ENCODE measurements at regions not wholly inside any gene's neighbourhood (a gene's known extent, or its start where the extent isn't known, plus 50 kb on each side); places are given as distances from the start of the nearest gene placed in this dataset.

GRCh38 chr6:169937389-169938261 is 186.2 kb downstream of the ERMARD start:
- DNase-seq, result no peak

- DNase-seq, result no peak
These were observed 185.0 kb downstream of the ERMARD start for GRCh38 chr6:169936355-169936975.

GRCh38 chr6:169935861-169936260 is 184.4 kb downstream of the ERMARD start:
- DNase-seq, result no peak

- no peak for DNase-seq
These were observed 183.9 kb downstream of the ERMARD start for GRCh38 chr6:169935348-169935718.

- DNase-seq, result no peak
These were observed 183.4 kb downstream of the ERMARD start for GRCh38 chr6:169934699-169935347.

GRCh38 chr6:169933839-169934698 is 182.6 kb downstream of the ERMARD start:
- DNase-seq, result no peak

GRCh38 chr6:169933251-169933821 is 181.9 kb downstream of the ERMARD start:
- DNase-seq, result no peak

GRCh38 chr6:169932491-169932890 is 181.1 kb downstream of the ERMARD start:
- DNase-seq, result no peak

- no peak for DNase-seq
These were observed 179.8 kb downstream of the ERMARD start for GRCh38 chr6:169931261-169931660.

GRCh38 chr6:169930799-169931198 is 179.4 kb downstream of the ERMARD start:
- DNase-seq, result no peak

- no peak for DNase-seq
These were observed 176.3 kb downstream of the ERMARD start for GRCh38 chr6:169927711-169928110.

GRCh38 chr6:169926617-169927417 is 175.4 kb downstream of the ERMARD start:
- no peak for DNase-seq

- no peak for DNase-seq
These were observed 172.3 kb downstream of the ERMARD start for GRCh38 chr6:169923468-169924464.

GRCh38 chr6:169921853-169922824 is 170.7 kb downstream of the ERMARD start:
- no peak for DNase-seq

GRCh38 chr6:169921217-169921616 is 169.8 kb downstream of the ERMARD start:
- DNase-seq, result no peak

- DNase-seq, result no peak
These were observed 169.1 kb downstream of the ERMARD start for GRCh38 chr6:169920359-169921020.

GRCh38 chr6:169918954-169919549 is 167.6 kb downstream of the ERMARD start:
- DNase-seq, result no peak
